Activated effector memory CD4-positive, alpha-beta T cell treated with anti-CD3 and anti-CD28 coated beads, Interleukin-2, amount 50 U/mL, for 16 hours (primary cell): ENCODE measurements at regions not wholly inside any gene's neighbourhood (a gene's known extent, or its start where the extent isn't known, plus 50 kb on each side); places are given as distances from the start of the nearest gene placed in this dataset.
"Not testable (repeated sequence)": the region's sequence is repeated elsewhere in the genome, so short reads cannot be mapped to it uniquely, and the experiment has no call there.

ENCODE experiments used
- DNase-seq: peaks from one replicate; pipeline ENCODE4 v3.0.0-alpha.2; 2020

- DNase-seq: no peak
Observed at GRCh38 chr7:26065652-26066051, 86.3 kb upstream of the NFE2L3 start.

GRCh38 chr7:26066736-26067135, 85.3 kb upstream of the NFE2L3 start:
- no peak for DNase-seq

GRCh38 chr7:26070290-26070689, 81.7 kb upstream of the NFE2L3 start:
- DNase-seq: no peak

- DNase-seq: no peak
Observed at GRCh38 chr7:26071622-26072456, 80.2 kb upstream of the NFE2L3 start.

- no peak for DNase-seq
Observed at GRCh38 chr7:26073041-26073440, 79.0 kb upstream of the NFE2L3 start.

- DNase-seq: no peak
Observed at GRCh38 chr7:26074919-26075318, 77.1 kb upstream of the NFE2L3 start.

GRCh38 chr7:26076691-26077090, 75.3 kb upstream of the NFE2L3 start:
- no peak for DNase-seq

- DNase-seq: peak; percentile 91
Observed at GRCh38 chr7:26078437-26079336, 73.3 kb upstream of the NFE2L3 start.

- DNase-seq: no peak
Observed at GRCh38 chr7:26081638-26082037, 70.4 kb upstream of the NFE2L3 start.

GRCh38 chr7:26083113-26083512, 68.9 kb upstream of the NFE2L3 start:
- no peak for DNase-seq

GRCh38 chr7:26084418-26084817, 67.6 kb upstream of the NFE2L3 start:
- DNase-seq: no peak

- no peak for DNase-seq
Observed at GRCh38 chr7:26085771-26086170, 66.2 kb upstream of the NFE2L3 start.

GRCh38 chr7:26087321-26088091, 64.5 kb upstream of the NFE2L3 start:
- no peak for DNase-seq

- DNase-seq: not testable (repeated sequence)
Observed at GRCh38 chr7:26089469-26089868, 62.5 kb upstream of the NFE2L3 start.

GRCh38 chr7:26090927-26091519, 61.0 kb upstream of the NFE2L3 start:
- no peak for DNase-seq

GRCh38 chr7:26091933-26092332, 60.1 kb upstream of the NFE2L3 start:
- DNase-seq: no peak

GRCh38 chr7:26093023-26093422, 59.0 kb upstream of the NFE2L3 start:
- DNase-seq: no peak

GRCh38 chr7:26096136-26096535, 55.9 kb upstream of the NFE2L3 start:
- no peak for DNase-seq

GRCh38 chr7:26097837-26098668, 53.9 kb upstream of the NFE2L3 start:
- DNase-seq: no peak

GRCh38 chr7:26099236-26099635, 52.8 kb upstream of the NFE2L3 start:
- no peak for DNase-seq

GRCh38 chr7:26100406-26101339, 51.3 kb upstream of the NFE2L3 start:
- no peak for DNase-seq
